OCI-LY3 (cell line): ENCODE measurements at regions not wholly inside any gene's neighbourhood (a gene's known extent, or its start where the extent isn't known, plus 50 kb on each side); places are given as distances from the start of the nearest gene placed in this dataset.
"Not testable (repeated sequence)": the region's sequence is repeated elsewhere in the genome, so short reads cannot be mapped to it uniquely, and the experiment has no call there.

Source experiments
- H2AFZ ChIP-seq: fragments of 200-600, 300-600 bp; shearing (Covaris generic); 2 replicates; pipeline ENCODE4 v1.6.0; 2014; ENCODE audit warnings: antibody characterized with exemption, low read depth, low read length
- H3K27ac ChIP-seq: fragments of 200-600, 300-600 bp; sonication (generic); 2 replicates; pipeline ENCODE4 v1.5.1; 2014; ENCODE audit warnings: mild to moderate bottlenecking, low read length, moderate library complexity, mixed read lengths
- H3K27me3 ChIP-seq: fragments of 200-600, 300-600 bp; sonication (generic); 2 replicates; pipeline ENCODE4 v1.6.1; 2014; ENCODE audit warnings: low read depth, low read length, mixed read lengths
- H3K36me3 ChIP-seq: fragments of 200-600, 300-600 bp; sonication (generic); replicated peaks from 2 replicates; pipeline ENCODE3; 2014; ENCODE audit warnings: low read depth, low read length, mixed read lengths
- H3K4me1 ChIP-seq: fragments of 300-600, 200-600 bp; sonication (generic); 2 replicates; pipeline ENCODE4 v1.6.1; 2014; ENCODE audit warnings: low read length, mixed read lengths
- H3K4me2 ChIP-seq: fragments of 200-600, 300-600 bp; sonication (generic); 2 replicates; pipeline ENCODE4 v1.6.1; 2014; ENCODE audit warnings: low read length, mixed read lengths
- H3K4me3 ChIP-seq: fragments of 300-600, 200-600 bp; sonication (generic); 2 replicates; pipeline ENCODE4 v1.5.1; 2014; ENCODE audit warnings: antibody characterized with exemption, mild to moderate bottlenecking, low read length, moderate library complexity
- H3K79me2 ChIP-seq: fragments of 300-600, 200-600 bp; shearing (Covaris generic); 2 replicates; pipeline ENCODE4 v1.6.1; 2014; ENCODE audit warnings: mild to moderate bottlenecking, low read length, mixed read lengths
- H3K9ac ChIP-seq: fragments of 300-600, 200-600 bp; shearing (Covaris generic); 2 replicates; pipeline ENCODE4 v1.6.0; 2014; ENCODE audit warnings: mild to moderate bottlenecking, low read length, moderate library complexity
- H3K9me3 ChIP-seq: fragments of 200-600, 300-600 bp; shearing (Covaris generic); 2 replicates; pipeline ENCODE4 v1.6.1; 2014; ENCODE audit warnings: low read length, mixed read lengths; ENCODE audit not compliant: insufficient read depth
- H4K20me1 ChIP-seq: fragments of 200-600, 300-600 bp; sonication (generic); 2 replicates; pipeline ENCODE4 v1.6.1; 2016; ENCODE audit warnings: low read length, mixed read lengths; ENCODE audit not compliant: insufficient read depth
- EZH2phosphoT487 ChIP-seq: fragments of 200-600 bp; shearing (Covaris generic); IDR thresholded peaks from 2 replicates; pipeline ENCODE4 v1.6.1; 2018; ENCODE audit warnings: antibody characterized with exemption, mixed run types, low read depth
- TF ChIP-seq, protein P1 (sequence below): fragments of 200-600, 300-600 bp; sonication (generic); IDR thresholded peaks from 2 replicates; pipeline ENCODE4 v1.5.1; 2014; ENCODE audit warnings: antibody characterized with exemption, low read length, low read depth

DNA sequence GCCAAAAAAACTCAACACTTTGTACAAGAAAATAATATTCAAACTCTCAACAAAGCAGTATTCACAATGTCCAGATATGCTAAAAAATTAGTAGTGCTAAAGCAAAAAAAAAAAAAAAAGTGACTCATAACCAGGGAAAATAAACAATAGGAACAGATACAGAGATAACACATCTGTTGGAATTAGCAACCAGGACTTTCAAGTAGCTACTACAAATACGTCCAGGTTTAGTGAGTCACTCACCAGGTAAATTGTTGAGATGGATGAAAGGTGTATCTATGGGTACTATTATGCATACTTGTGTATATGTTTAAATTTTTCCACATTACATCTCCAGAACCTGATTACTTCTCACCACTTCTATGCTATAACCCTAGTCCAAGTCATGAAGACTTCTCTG, 144.8 kb upstream of the SLC35F3 start:
- no peaks in the 10 kb centered on the region for H3K79me2 ChIP-seq
- no peaks in the 10 kb centered on the region for H3K36me3 ChIP-seq
- H2AFZ ChIP-seq, result no peak overlapping the region
- H3K4me1 ChIP-seq, result no peaks in the 10 kb centered on the region
- H3K4me3 ChIP-seq, result no peak overlapping the region
- no peaks in the 10 kb centered on the region for H4K20me1 ChIP-seq
- H3K9ac ChIP-seq, result no peak overlapping the region
- 0 out of 2 replicates have a peak, but pooled peaks cover 5% of the 10 kb centered on the region for H3K27me3 ChIP-seq
- H3K4me2 ChIP-seq, result no peak overlapping the region
- no peak for TF ChIP-seq EZH2phosphoT487
- TF ChIP-seq, protein P1, sequence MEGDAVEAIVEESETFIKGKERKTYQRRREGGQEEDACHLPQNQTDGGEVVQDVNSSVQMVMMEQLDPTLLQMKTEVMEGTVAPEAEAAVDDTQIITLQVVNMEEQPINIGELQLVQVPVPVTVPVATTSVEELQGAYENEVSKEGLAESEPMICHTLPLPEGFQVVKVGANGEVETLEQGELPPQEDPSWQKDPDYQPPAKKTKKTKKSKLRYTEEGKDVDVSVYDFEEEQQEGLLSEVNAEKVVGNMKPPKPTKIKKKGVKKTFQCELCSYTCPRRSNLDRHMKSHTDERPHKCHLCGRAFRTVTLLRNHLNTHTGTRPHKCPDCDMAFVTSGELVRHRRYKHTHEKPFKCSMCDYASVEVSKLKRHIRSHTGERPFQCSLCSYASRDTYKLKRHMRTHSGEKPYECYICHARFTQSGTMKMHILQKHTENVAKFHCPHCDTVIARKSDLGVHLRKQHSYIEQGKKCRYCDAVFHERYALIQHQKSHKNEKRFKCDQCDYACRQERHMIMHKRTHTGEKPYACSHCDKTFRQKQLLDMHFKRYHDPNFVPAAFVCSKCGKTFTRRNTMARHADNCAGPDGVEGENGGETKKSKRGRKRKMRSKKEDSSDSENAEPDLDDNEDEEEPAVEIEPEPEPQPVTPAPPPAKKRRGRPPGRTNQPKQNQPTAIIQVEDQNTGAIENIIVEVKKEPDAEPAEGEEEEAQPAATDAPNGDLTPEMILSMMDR, result no peak
- H3K27ac ChIP-seq, result no peak overlapping the region
- no peaks in the 10 kb centered on the region for H3K9me3 ChIP-seq

DNA sequence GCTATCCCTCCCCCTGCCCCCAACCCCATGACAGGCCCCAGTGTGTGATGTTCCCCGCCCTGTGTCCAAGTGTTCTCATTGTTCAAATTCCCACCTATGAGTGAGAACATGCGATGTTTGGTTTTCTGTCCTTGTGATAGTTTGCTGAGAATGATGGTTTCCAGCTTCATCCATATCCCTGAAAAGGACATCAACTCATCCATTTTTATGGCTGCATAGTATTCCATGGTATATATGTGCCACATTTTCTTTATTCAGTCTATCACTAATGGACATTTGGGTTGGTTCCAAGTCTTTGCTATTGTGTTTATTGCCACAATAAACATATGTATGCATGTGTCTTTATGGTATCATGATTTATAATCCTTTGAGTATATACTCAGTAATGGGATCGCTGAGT, 140.2 kb upstream of the SLC35F3 start:
- H3K27me3 ChIP-seq, H3K4me3 ChIP-seq, H3K79me2 ChIP-seq, H2AFZ ChIP-seq, H3K9ac ChIP-seq, H3K36me3 ChIP-seq, H3K4me2 ChIP-seq, H3K9me3 ChIP-seq, H3K27ac ChIP-seq, H4K20me1 ChIP-seq, H3K4me1 ChIP-seq: not testable (repeated sequence)

DNA sequence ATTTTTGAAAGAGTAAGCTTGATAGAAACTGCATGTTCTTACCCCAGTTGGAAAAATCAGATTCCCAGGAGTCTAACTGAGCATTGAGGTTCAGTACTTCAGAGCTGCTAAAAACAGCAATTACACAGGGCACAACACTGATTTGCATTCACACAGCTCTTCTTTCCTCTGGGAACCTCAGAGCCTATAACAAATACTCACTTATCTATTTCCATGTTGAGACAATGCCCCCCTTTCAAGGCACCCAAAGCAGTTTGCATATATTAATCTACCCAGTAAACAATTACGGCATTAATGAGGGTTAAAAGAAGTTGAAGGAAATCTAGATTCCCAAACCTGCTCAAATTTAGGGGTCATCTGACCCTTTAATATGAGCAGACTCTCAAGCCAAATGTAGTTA, 126.9 kb upstream of the SLC35F3 start:
- no peak overlapping the region for H2AFZ ChIP-seq
- H3K27ac ChIP-seq, result no peak overlapping the region
- no peaks in the 10 kb centered on the region for H4K20me1 ChIP-seq
- H3K4me3 ChIP-seq, result no peak overlapping the region
- no peak overlapping the region for H3K9ac ChIP-seq
- H3K36me3 ChIP-seq, result no peaks in the 10 kb centered on the region
- TF ChIP-seq, protein P1, result no peak
- no peak for TF ChIP-seq EZH2phosphoT487
- no peak overlapping the region for H3K4me2 ChIP-seq
- H3K27me3 ChIP-seq, result no peaks in the 10 kb centered on the region
- H3K79me2 ChIP-seq, result no peaks in the 10 kb centered on the region
- H3K9me3 ChIP-seq, result no peaks in the 10 kb centered on the region
- H3K4me1 ChIP-seq, result no peaks in the 10 kb centered on the region

DNA sequence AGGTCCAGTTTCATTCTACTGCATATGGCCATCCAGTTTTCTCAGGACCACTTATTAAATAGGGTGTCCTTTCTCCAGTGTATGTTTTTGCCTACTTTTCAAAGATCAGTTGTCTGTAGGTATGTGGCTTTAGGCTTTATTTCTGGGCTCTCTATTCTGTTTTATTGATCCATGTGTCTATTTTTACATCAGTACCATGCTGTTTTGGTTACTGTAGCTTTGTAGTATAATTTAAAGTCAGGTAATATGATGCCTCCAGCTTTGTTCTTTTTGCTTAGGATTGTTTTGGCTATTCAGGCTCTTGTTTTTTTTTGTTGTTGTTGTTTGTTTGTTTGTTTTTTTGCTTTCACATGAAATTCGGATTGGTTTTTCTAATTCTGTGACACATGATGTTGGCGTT, 124.4 kb upstream of the SLC35F3 start:
- no peak overlapping the region for H2AFZ ChIP-seq
- H3K27ac ChIP-seq, result no peak overlapping the region
- TF ChIP-seq, protein P1, result no peak
- no peak for TF ChIP-seq EZH2phosphoT487
- no peaks in the 10 kb centered on the region for H3K79me2 ChIP-seq
- H4K20me1 ChIP-seq, result no peaks in the 10 kb centered on the region
- H3K27me3 ChIP-seq, result no peaks in the 10 kb centered on the region
- no peaks in the 10 kb centered on the region for H3K4me1 ChIP-seq
- no peak overlapping the region for H3K4me2 ChIP-seq
- H3K9ac ChIP-seq, result no peak overlapping the region
- H3K4me3 ChIP-seq, result no peak overlapping the region
- no peaks in the 10 kb centered on the region for H3K36me3 ChIP-seq
- no peaks in the 10 kb centered on the region for H3K9me3 ChIP-seq
